Activated CD8-positive, alpha-beta memory T cell treated with anti-CD3 and anti-CD28 coated beads for 36 hours (primary cell): ENCODE measurements at regions not wholly inside any gene's neighbourhood (a gene's known extent, or its start where the extent isn't known, plus 50 kb on each side); places are given as distances from the start of the nearest gene placed in this dataset.

Experiments used
- CTCF ChIA-PET: fragments of 350-600 bp; sonication (Branson Sonifier 250); formaldehyde crosslinking; loops from one replicate; lab custom pipeline; 2021; ENCODE audit warnings: antibody characterized with exemption; lab: Charles Lee
- POLR2A ChIA-PET: fragments of 350-600 bp; sonication (Branson Sonifier 250); formaldehyde crosslinking; loops from one replicate; lab custom pipeline; 2021; ENCODE audit warnings: antibody characterized with exemption; lab: Charles Lee

- CTCF ChIA-PET: interaction anchor here (0.6 to 1.9 kb wide), 9 partner anchors 9 to 311 kb away, joined by 3 to 10 read pairs (median 3); no protein-coding TSS in a partner anchor
- POLR2A ChIA-PET: no interaction called here
Observed at GRCh38 chr19:29263305-29264135, 50.6 kb upstream of the UQCRFS1 start.

- POLR2A ChIA-PET: no interaction called here
- CTCF ChIA-PET: no interaction called here
Observed at GRCh38 chr19:29264897-29265296, 51.9 kb upstream of the UQCRFS1 start.

GRCh38 chr19:29265436-29265835 is 52.5 kb upstream of the UQCRFS1 start:
- POLR2A ChIA-PET: no interaction called here

GRCh38 chr19:29266001-29266400 is 53.0 kb upstream of the UQCRFS1 start:
- CTCF ChIA-PET: no interaction called here
- POLR2A ChIA-PET: no interaction called here

More at GRCh38 chr19:29265436-29265835, 52.5 kb upstream of the UQCRFS1 start:
- CTCF ChIA-PET: no interaction called here

GRCh38 chr19:29266603-29267002 is 53.7 kb upstream of the UQCRFS1 start:
- ChIA-PET CTCF (interaction anchor here (1.7 kb wide), 1 partner anchor 16 kb away, joined by 3 read pairs; no protein-coding TSS in a partner anchor), POLR2A (no interaction called here)

GRCh38 chr19:29267701-29268100 is 54.8 kb upstream of the UQCRFS1 start:
- ChIA-PET CTCF (interaction anchor here (1.7 kb wide), 1 partner anchor 15 kb away, joined by 3 read pairs; no protein-coding TSS in a partner anchor), POLR2A (no interaction called here)

- CTCF ChIA-PET: interaction anchor here (1.7 kb wide), 1 partner anchor 14 kb away, joined by 3 read pairs; no protein-coding TSS in a partner anchor
- POLR2A ChIA-PET: no interaction called here
Observed at GRCh38 chr19:29268103-29268502, 55.2 kb upstream of the UQCRFS1 start.

GRCh38 chr19:29268721-29269393 is 55.9 kb upstream of the UQCRFS1 start:
- CTCF ChIA-PET: no interaction called here
- POLR2A ChIA-PET: no interaction called here

GRCh38 chr19:29269641-29270040 is 56.7 kb upstream of the UQCRFS1 start:
- CTCF ChIA-PET: no interaction called here

GRCh38 chr19:29271341-29271740 is 58.4 kb upstream of the UQCRFS1 start:
- ChIA-PET POLR2A (no interaction called here), CTCF (interaction anchor here (2.1 kb wide), 1 partner anchor 8 kb away, joined by 10 read pairs; no protein-coding TSS in a partner anchor)

More at GRCh38 chr19:29269641-29270040, 56.7 kb upstream of the UQCRFS1 start:
- POLR2A ChIA-PET: no interaction called here

- CTCF ChIA-PET: interaction anchor here (2.1 kb wide), 1 partner anchor 8 kb away, joined by 10 read pairs; no protein-coding TSS in a partner anchor
- POLR2A ChIA-PET: no interaction called here
Observed at GRCh38 chr19:29271911-29272310, 59.0 kb upstream of the UQCRFS1 start.

- ChIA-PET POLR2A (no interaction called here), CTCF (interaction anchor here (2.1 kb wide), 1 partner anchor 10 kb away, joined by 10 read pairs; no protein-coding TSS in a partner anchor)
Observed at GRCh38 chr19:29273000-29273640, 60.2 kb upstream of the UQCRFS1 start.

- ChIA-PET CTCF (interaction anchor here (1.7 kb wide), 1 partner anchor 11 kb away, joined by 3 read pairs; no protein-coding TSS in a partner anchor), POLR2A (no interaction called here)
Observed at GRCh38 chr19:29275266-29275665, 62.3 kb upstream of the UQCRFS1 start.

- ChIA-PET POLR2A (no interaction called here), CTCF (no interaction called here)
Observed at GRCh38 chr19:29277102-29277501, 64.2 kb upstream of the UQCRFS1 start.

- ChIA-PET CTCF (interaction anchor here (1.1 kb wide), 1 partner anchor 16 kb away, joined by 3 read pairs; no protein-coding TSS in a partner anchor), POLR2A (interaction anchor here (0.8 kb wide), 1 partner anchor 327 kb away, joined by 3 read pairs; the partner anchor contains the start of gene POP4)
Observed at GRCh38 chr19:29278716-29279115, 65.8 kb upstream of the UQCRFS1 start.

- ChIA-PET POLR2A (no interaction called here), CTCF (no interaction called here)
Observed at GRCh38 chr19:29283366-29283765, 70.4 kb upstream of the UQCRFS1 start.

- ChIA-PET POLR2A (no interaction called here), CTCF (no interaction called here)
Observed at GRCh38 chr19:29285187-29285687, 72.3 kb upstream of the UQCRFS1 start.

GRCh38 chr19:29285878-29286277 is 72.9 kb upstream of the UQCRFS1 start:
- ChIA-PET POLR2A (no interaction called here), CTCF (no interaction called here)

GRCh38 chr19:29287061-29287460 is 74.1 kb upstream of the UQCRFS1 start:
- ChIA-PET CTCF (no interaction called here), POLR2A (no interaction called here)
